ENCODE measurements at regions not wholly inside any gene's neighbourhood (a gene's known extent, or its start where the extent isn't known, plus 50 kb on each side); places are given as distances from the start of the nearest gene placed in this dataset.

DNA sequence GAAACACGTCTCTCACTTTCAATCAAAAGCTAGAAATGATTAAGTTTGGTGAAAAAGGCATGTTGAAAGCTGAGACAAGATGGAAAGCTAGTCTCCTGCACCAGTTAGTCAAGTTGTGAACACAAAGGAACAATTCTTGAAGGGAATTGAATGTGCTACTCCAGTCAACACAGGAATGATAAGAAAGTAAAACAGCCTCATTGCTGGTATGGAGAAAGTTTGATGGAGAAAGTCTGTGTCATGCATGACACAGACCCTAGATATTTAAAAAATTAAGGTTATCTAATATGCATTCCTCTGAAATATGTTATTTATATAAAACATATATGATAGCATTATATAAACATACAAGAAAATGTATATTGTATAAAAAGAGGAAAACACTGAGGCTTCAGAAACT lies 699.4 kb upstream of the FZD8 start:
- POLR2A ChIA-PET: no interaction called here
- Histone ChIP-seq H3K27me3 (ENCODE audit: control insufficient read depth in 2 of 2, insufficient read depth in 2 of 2, low read length in 2 of 2) (no peaks in the 10 kb centered on the region), H3K4me3 (replicated peaks in 1 of 3; ENCODE audit: insufficient read depth in 1 of 3, low read depth in 1 of 3, low read length in 3 of 3) (no peak overlapping the region), H4K20me1 (replicated peaks; ENCODE audit: control insufficient read depth, extremely low read depth, insufficient read depth, low read length) (no peaks in the 10 kb centered on the region), H3K9me3 (replicated peaks; ENCODE audit: control insufficient read depth, insufficient read depth, low read length) (no peaks in the 10 kb centered on the region), H3K4me1 (ENCODE audit: control insufficient read depth, extremely low read depth, insufficient read depth, low read length) (no peaks in the 10 kb centered on the region), H3K9ac (replicated peaks; ENCODE audit: extremely low read depth, insufficient read depth, low read length) (no peak overlapping the region), H3K36me3 (ENCODE audit: control insufficient read depth in 2 of 2, extremely low read depth in 1 of 2, insufficient read depth in 2 of 2, low read length in 2 of 2) (no peaks in the 10 kb centered on the region), H3K9me1 (replicated peaks; ENCODE audit: control insufficient read depth, extremely low read depth, insufficient read depth, low read length) (no peaks in the 10 kb centered on the region), H3K79me2 (ENCODE audit: control insufficient read depth, insufficient read depth, low read length) (no peaks in the 10 kb centered on the region), H3K4me2 (ENCODE audit: insufficient read depth, low read length) (no peak overlapping the region), H2AFZ (ENCODE audit: low read depth, low read length) (no peak overlapping the region), H3K27ac (ENCODE audit: insufficient read depth, low read depth, low read length) (no peak overlapping the region)
- dilution Hi-C loops (cut with MboI; ENCODE audit: extremely low pct_ligation_motif_present, low sequenced_read_pairs) (no loop called here), intact Hi-C loops (cut with micrococcal nuclease) (no loop called here)
- DNase-seq (ENCODE audit: low read depth, low spot score) (no peak), FAIRE-seq (no peak)
- CTCF ChIA-PET: no interaction called here
- TF ChIP-seq POLR2A (IDR thresholded peaks at IDR 0.05; ENCODE audit: low read depth, low read length) (no peak), EZH2 (IDR thresholded peaks at IDR 0.05; ENCODE audit: borderline replicate concordance, low read depth, low read length, severe bottlenecking) (no peak), MYC (IDR thresholded peaks at IDR 0.05; ENCODE audit: low read depth, low read length) (no peak), MAX (IDR thresholded peaks at IDR 0.05; ENCODE audit: insufficient read depth, insufficient read length) (no peak), POLR2AphosphoS5 (IDR thresholded peaks at IDR 0.05; ENCODE audit: insufficient read depth, low read depth, low read length) (no peak), JUN (IDR thresholded peaks at IDR 0.05; ENCODE audit: borderline replicate concordance, insufficient read depth, insufficient read length, low read depth) (no peak), FOS (IDR thresholded peaks at IDR 0.05; ENCODE audit: borderline replicate concordance, insufficient read depth, low read length) (no peak), GATA2 (IDR thresholded peaks at IDR 0.05; ENCODE audit: insufficient read depth, insufficient read length, low read depth, low read length) (no peak)
- TF ChIP-seq, protein P1, sequence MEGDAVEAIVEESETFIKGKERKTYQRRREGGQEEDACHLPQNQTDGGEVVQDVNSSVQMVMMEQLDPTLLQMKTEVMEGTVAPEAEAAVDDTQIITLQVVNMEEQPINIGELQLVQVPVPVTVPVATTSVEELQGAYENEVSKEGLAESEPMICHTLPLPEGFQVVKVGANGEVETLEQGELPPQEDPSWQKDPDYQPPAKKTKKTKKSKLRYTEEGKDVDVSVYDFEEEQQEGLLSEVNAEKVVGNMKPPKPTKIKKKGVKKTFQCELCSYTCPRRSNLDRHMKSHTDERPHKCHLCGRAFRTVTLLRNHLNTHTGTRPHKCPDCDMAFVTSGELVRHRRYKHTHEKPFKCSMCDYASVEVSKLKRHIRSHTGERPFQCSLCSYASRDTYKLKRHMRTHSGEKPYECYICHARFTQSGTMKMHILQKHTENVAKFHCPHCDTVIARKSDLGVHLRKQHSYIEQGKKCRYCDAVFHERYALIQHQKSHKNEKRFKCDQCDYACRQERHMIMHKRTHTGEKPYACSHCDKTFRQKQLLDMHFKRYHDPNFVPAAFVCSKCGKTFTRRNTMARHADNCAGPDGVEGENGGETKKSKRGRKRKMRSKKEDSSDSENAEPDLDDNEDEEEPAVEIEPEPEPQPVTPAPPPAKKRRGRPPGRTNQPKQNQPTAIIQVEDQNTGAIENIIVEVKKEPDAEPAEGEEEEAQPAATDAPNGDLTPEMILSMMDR (IDR thresholded peaks at IDR 0.05; ENCODE audit: extremely low read depth in 1 of 2, insufficient read depth in 1 of 2, low read depth in 1 of 2, low read length in 2 of 2): no peak
- no TSS peak for BruUV-seq (replicated peaks)

Data from endothelial cell of umbilical vein (primary cell).